ENCODE measurements at regions not wholly inside any gene's neighbourhood (a gene's known extent, or its start where the extent isn't known, plus 50 kb on each side); places are given as distances from the start of the nearest gene placed in this dataset.

- TF ChIP-seq CTCF (IDR thresholded peaks at IDR 0.05; ENCODE audit: borderline replicate concordance, extremely low read depth, low read length, poor library complexity, severe bottlenecking) = no peak
- TF ChIP-seq EZH2 (IDR thresholded peaks at IDR 0.05; ENCODE audit: borderline replicate concordance, low read depth, low read length, severe bottlenecking) = no peak
Observed at GRCh38 chr12:77548797-77549196, 281.9 kb upstream of the NAV3 start.
